Caco-2 (cell line): ENCODE measurements at regions not wholly inside any gene's neighbourhood (a gene's known extent, or its start where the extent isn't known, plus 50 kb on each side); places are given as distances from the start of the nearest gene placed in this dataset.

ENCODE experiments used
- BruUV-seq: library from RNA; stranded (reverse); fragments of 400-500 nt; replicated peaks from 2 replicates; lab custom pipeline; 2021; lab: Mats Ljungman, UMichigan
- CTCF ChIA-PET: fragments of 300-600 bp; sonication (Branson Sonifier 250); formaldehyde crosslinking; loops from one replicate; lab custom pipeline; 2022; ENCODE audit warnings: antibody characterized with exemption; lab: Charles Lee
- POLR2A ChIA-PET: fragments of 300-600 bp; sonication (Branson Sonifier 250); formaldehyde crosslinking; loops from one replicate; lab custom pipeline; 2022; ENCODE audit warnings: antibody characterized with exemption; lab: Charles Lee
- DNase-seq, 2 experiments: peaks; one replicate each; pipeline versions ENCODE4 v3.0.0 to v3.0.0-alpha.2; 2020 to 2022
- H3K27me3 ChIP-seq: replicated peaks from 2 replicates; pipeline ENCODE4 v1.6.0; 2011; ENCODE audit warnings: low read length; ENCODE audit not compliant: control insufficient read depth, insufficient read depth
- H3K36me3 ChIP-seq: 2 replicates; pipeline ENCODE4 v1.5.1; 2011; ENCODE audit warnings: low read length; ENCODE audit not compliant: control insufficient read depth, insufficient read depth
- H3K4me1 ChIP-seq: fragments of 250-450 bp; sonication (Bioruptor Pico); 2 replicates; pipeline ENCODE4 v1.5.1; 2020; ENCODE audit warnings: mild to moderate bottlenecking
- H3K4me3 ChIP-seq: 2 replicates; pipeline ENCODE4 v1.5.1; 2011; ENCODE audit warnings: low read depth, mild to moderate bottlenecking, control low read depth, low read length
- H3K9me3 ChIP-seq: fragments of 250-450 bp; sonication (Bioruptor Pico); 2 replicates; pipeline ENCODE4 v1.5.1; 2020; ENCODE audit warnings: mild to moderate bottlenecking, moderate library complexity
- H3K27ac Mint-ChIP-seq: one replicate; pipeline ENCODE4 v1.8.0; 2022; ENCODE audit warnings: mixed read lengths; ENCODE audit not compliant: unreplicated experiment
- H3K27me3 Mint-ChIP-seq: one replicate; pipeline ENCODE4 v1.8.0; 2022; ENCODE audit warnings: mixed read lengths; ENCODE audit not compliant: insufficient read depth, unreplicated experiment
- H3K36me3 Mint-ChIP-seq: one replicate; pipeline ENCODE4 v1.8.0; 2022; ENCODE audit warnings: mild to moderate bottlenecking, mixed read lengths; ENCODE audit not compliant: insufficient read depth, unreplicated experiment
- H3K4me1 Mint-ChIP-seq: one replicate; pipeline ENCODE4 v1.8.0; 2022; ENCODE audit warnings: low read depth, mixed read lengths; ENCODE audit not compliant: unreplicated experiment
- H3K4me3 Mint-ChIP-seq: one replicate; pipeline ENCODE4 v1.8.0; 2022; ENCODE audit warnings: mild to moderate bottlenecking, moderate library complexity, mixed read lengths; ENCODE audit not compliant: unreplicated experiment
- H3K9me3 Mint-ChIP-seq: one replicate; pipeline ENCODE4 v1.8.0; 2022; ENCODE audit warnings: mixed read lengths; ENCODE audit not compliant: unreplicated experiment
- CTCF ChIP-seq, 2 experiments: fragments of 200-600 bp in 1 of 2; IDR thresholded peaks; 1 replicate in 1 of 2; 2 replicates in 1 of 2; pipeline versions ENCODE4 v1.5.1 to v1.8.0; 2011 to 2022; ENCODE audit warnings: antibody characterized with exemption in 1 of 2, control low read depth in 1 of 2, inconsistent platforms in 1 of 2, low read depth in 1 of 2, low read length in 1 of 2, mild to moderate bottlenecking in 1 of 2, moderate library complexity in 1 of 2; ENCODE audit not compliant: insufficient read depth in 1 of 2, severe bottlenecking in 1 of 2, unreplicated experiment in 1 of 2
- intact Hi-C: fragments of 100-400 bp; cut with micrococcal nuclease; formaldehyde crosslinking; loops from one replicate; pipeline ENCODE4 v1.10.0; 2022; ENCODE audit not compliant: unreplicated experiment

GRCh38 chr20:10985536-10985935 lies 311.7 kb upstream of the JAG1 start:
- Mint-ChIP-seq H3K27me3 (no peaks in the 10 kb centered on the region), H3K4me1 (peaks cover 9% of the 10 kb centered on the region), H3K36me3 (no peaks in the 10 kb centered on the region), H3K9me3 (no peaks in the 10 kb centered on the region), H3K27ac (no peak overlapping the region), H3K4me3 (no peak overlapping the region)
- Histone ChIP-seq H3K36me3 (no peaks in the 10 kb centered on the region), H3K27me3 (no peaks in the 10 kb centered on the region), H3K9me3 (no peaks in the 10 kb centered on the region), H3K4me3 (no peak overlapping the region), H3K4me1 (peaks cover 4% of the 10 kb centered on the region; the same call in 1 of the 2 replicates)
- ChIA-PET POLR2A (no interaction called here), CTCF (no interaction called here)
- TF ChIP-seq CTCF (IDR thresholded peaks at IDR 0.05; ENCODE audit: insufficient read depth in 1 of 2, low read depth in 1 of 2, low read length in 1 of 2, severe bottlenecking in 1 of 2, unreplicated experiment in 1 of 2), result no peak
- no TSS peak for BruUV-seq
- intact Hi-C loops, result no loop called here
- no peak for DNase-seq

- ChIA-PET CTCF (no interaction called here), POLR2A (interaction anchor here (0.6 kb wide), 1 partner anchor 14 kb away, joined by 3 read pairs; no protein-coding TSS in a partner anchor)
- no peak overlapping the region for H3K27ac Mint-ChIP-seq
- no TSS peak for BruUV-seq
- no peaks in the 10 kb centered on the region for H3K36me3 Mint-ChIP-seq
- H3K36me3 ChIP-seq, result no peaks in the 10 kb centered on the region
- intact Hi-C loops, result no loop called here
- peaks cover 4% of the 10 kb centered on the region; the same call in 1 of the 2 replicates for H3K4me1 ChIP-seq
- H3K4me3 Mint-ChIP-seq, result no peak overlapping the region
- no peaks in the 10 kb centered on the region for H3K9me3 Mint-ChIP-seq
- peaks cover 9% of the 10 kb centered on the region for H3K4me1 Mint-ChIP-seq
- TF ChIP-seq CTCF (IDR thresholded peaks at IDR 0.05; ENCODE audit: insufficient read depth in 1 of 2, low read depth in 1 of 2, low read length in 1 of 2, severe bottlenecking in 1 of 2, unreplicated experiment in 1 of 2), result no peak
- no peak for DNase-seq
- H3K27me3 Mint-ChIP-seq, result no peaks in the 10 kb centered on the region
- H3K27me3 ChIP-seq, result no peaks in the 10 kb centered on the region
- no peak overlapping the region for H3K4me3 ChIP-seq
- H3K9me3 ChIP-seq, result no peaks in the 10 kb centered on the region
These were observed 312.8 kb upstream of the JAG1 start for GRCh38 chr20:10986586-10986985.

DNA sequence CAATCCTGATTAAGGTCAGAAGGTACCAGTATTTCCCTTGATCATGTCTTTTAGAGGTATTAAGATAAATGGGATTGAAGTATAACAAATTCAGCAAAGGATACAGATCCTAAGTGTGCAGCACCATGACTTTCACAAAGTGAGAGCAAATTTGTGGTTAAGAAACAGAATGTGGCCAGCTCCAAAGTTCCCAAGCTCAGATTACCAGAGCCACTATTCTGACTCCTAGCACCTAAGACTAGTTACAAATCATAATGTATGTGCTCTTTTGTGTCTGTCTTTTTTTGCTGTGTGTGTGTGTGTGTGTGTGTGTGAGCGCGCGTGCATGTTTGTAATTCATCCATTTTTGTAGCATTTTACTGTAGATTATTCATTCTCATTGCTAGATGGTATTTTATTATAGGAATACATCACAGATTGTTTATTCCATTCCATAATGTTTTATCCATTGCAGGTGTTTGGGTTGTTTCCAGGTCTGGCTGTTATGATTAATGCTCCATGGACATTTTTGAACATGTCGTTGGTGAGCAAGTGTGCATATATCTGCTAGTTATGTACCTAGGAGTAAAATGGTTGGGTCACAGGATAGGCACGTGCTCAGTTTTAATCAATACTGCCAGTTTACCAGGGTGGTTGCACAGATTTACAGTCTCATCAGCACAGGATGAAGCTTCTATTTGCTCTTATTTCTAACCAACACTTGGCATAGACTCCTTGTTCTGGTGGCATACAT lies 314.0 kb upstream of the JAG1 start:
- Histone ChIP-seq H3K9me3 (no peaks in the 10 kb centered on the region), H3K4me3 (no peak overlapping the region), H3K36me3 (no peaks in the 10 kb centered on the region), H3K4me1 (peaks cover 2% of the 10 kb centered on the region; the same call in 1 of the 2 replicates), H3K27me3 (no peaks in the 10 kb centered on the region)
- Mint-ChIP-seq H3K27ac (no peak overlapping the region), H3K27me3 (no peaks in the 10 kb centered on the region), H3K4me3 (no peak overlapping the region), H3K9me3 (no peaks in the 10 kb centered on the region), H3K4me1 (peaks cover under 1% of the 10 kb centered on the region), H3K36me3 (no peaks in the 10 kb centered on the region)
- intact Hi-C loops, result no loop called here
- ChIA-PET POLR2A (no interaction called here), CTCF (no interaction called here)
- BruUV-seq, result no TSS peak
- DNase-seq, result no peak
- no peak for TF ChIP-seq CTCF (IDR thresholded peaks at IDR 0.05; ENCODE audit: insufficient read depth in 1 of 2, low read depth in 1 of 2, low read length in 1 of 2, severe bottlenecking in 1 of 2, unreplicated experiment in 1 of 2)
